HCT116 (cell line): ENCODE measurements at regions not wholly inside any gene's neighbourhood (a gene's known extent, or its start where the extent isn't known, plus 50 kb on each side); places are given as distances from the start of the nearest gene placed in this dataset.

Experiments
- RAD21 ChIP-seq: IDR thresholded peaks from 2 replicates; pipeline ENCODE4 v1.6.1; 2012; ENCODE audit warnings: low read depth, mild to moderate bottlenecking
- TF ChIP-seq, protein P1 (sequence below), 3 experiments: fragments of 200-600 bp in 1 of 3; sonication (generic) in 1 of 3; IDR thresholded peaks in 2 of 3; conservative IDR thresholded peaks in 1 of 3; 2 replicates each; pipeline ENCODE4 v1.5.1; 2012 to 2017; ENCODE audit warnings: low read depth in 2 of 3, low read length in 2 of 3, antibody characterized with exemption in 1 of 3, borderline replicate concordance in 1 of 3, control low read depth in 1 of 3, mild to moderate bottlenecking in 1 of 3, mixed read lengths in 1 of 3, mixed run types in 1 of 3, moderate library complexity in 1 of 3; ENCODE audit not compliant: insufficient read depth in 1 of 3

DNA sequence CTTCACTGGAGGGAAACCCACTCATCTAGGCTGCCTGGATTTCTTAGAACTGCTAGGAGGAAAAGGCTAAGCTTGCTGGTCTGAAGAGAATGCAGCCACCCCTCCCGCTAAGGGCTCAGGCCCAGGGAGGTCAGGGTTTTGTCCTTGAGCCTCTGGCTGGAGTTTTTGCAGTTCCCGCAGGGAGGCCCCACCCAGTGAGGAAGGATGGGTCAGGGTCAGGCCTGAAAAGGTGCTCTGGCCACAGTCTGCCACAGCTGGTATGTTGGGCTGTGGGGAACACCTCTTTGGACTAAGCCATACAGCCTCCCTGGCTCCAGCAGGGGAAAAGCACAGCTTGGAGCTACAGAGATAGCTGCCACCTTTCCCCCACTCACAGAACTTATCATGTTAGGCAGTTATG is 71.4 kb upstream of the PAPPA2 start:
- TF ChIP-seq, protein P1, sequence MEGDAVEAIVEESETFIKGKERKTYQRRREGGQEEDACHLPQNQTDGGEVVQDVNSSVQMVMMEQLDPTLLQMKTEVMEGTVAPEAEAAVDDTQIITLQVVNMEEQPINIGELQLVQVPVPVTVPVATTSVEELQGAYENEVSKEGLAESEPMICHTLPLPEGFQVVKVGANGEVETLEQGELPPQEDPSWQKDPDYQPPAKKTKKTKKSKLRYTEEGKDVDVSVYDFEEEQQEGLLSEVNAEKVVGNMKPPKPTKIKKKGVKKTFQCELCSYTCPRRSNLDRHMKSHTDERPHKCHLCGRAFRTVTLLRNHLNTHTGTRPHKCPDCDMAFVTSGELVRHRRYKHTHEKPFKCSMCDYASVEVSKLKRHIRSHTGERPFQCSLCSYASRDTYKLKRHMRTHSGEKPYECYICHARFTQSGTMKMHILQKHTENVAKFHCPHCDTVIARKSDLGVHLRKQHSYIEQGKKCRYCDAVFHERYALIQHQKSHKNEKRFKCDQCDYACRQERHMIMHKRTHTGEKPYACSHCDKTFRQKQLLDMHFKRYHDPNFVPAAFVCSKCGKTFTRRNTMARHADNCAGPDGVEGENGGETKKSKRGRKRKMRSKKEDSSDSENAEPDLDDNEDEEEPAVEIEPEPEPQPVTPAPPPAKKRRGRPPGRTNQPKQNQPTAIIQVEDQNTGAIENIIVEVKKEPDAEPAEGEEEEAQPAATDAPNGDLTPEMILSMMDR (IDR thresholded peaks at IDR 0.05 in 2 of 3, conservative IDR thresholded peaks at IDR 0.05 in 1 of 3; ENCODE audit: borderline replicate concordance in 1 of 3, insufficient read depth in 1 of 3, low read depth in 2 of 3, low read length in 2 of 3): no peak
- no peak for TF ChIP-seq RAD21
